Testis (tissue), 2 donors: ENCODE measurements at regions not wholly inside any gene's neighbourhood (a gene's known extent, or its start where the extent isn't known, plus 50 kb on each side); places are given as distances from the start of the nearest gene placed in this dataset.

ENCODE experiments used
- CTCF ChIP-seq, 3 experiments: fragments of 450-650 bp in 2 of 3; fragments of 200-600 bp in 1 of 3; sonication (generic) in 1 of 3; IDR thresholded peaks; one replicate each; pipeline ENCODE4 v1.5.1; 2016 to 2019; ENCODE audit warnings: antibody characterized with exemption in 3 of 3, mild to moderate bottlenecking in 2 of 3, moderate library complexity in 1 of 3
- POLR2A ChIP-seq: fragments of 450-650 bp; IDR thresholded peaks from one replicate; pipeline ENCODE4 v1.6.1; 2017; ENCODE audit warnings: antibody characterized with exemption, mild to moderate bottlenecking, moderate library complexity

- TF ChIP-seq CTCF (IDR thresholded peaks at IDR 0.05) = no peak
- no peak for TF ChIP-seq POLR2A
Observed at GRCh38 chr19:28577666-28578065, 635.3 kb downstream of the UQCRFS1 start.
